ENCODE measurements at regions not wholly inside any gene's neighbourhood (a gene's known extent, or its start where the extent isn't known, plus 50 kb on each side); places are given as distances from the start of the nearest gene placed in this dataset.

DNA sequence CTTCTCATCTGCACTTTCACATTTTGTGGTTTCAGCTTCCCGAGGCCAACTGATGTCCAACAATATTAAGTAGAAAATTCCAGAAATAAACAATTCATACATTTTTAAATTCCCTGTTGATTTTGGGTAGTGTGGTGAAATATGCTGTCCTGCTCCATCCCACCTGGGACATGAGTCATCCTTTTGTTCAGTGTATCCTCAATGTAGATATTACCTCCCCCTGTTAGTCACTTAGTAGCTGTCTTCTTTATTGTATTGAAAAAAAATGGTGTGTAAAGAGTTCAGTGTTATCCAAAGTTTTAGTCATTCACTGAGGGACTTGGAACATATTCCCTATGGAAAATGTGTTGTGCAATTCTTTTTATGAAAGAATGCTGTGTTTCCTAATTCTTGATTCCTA is 348.1 kb downstream of the SOCS6 start:
- TF ChIP-seq, protein P1, sequence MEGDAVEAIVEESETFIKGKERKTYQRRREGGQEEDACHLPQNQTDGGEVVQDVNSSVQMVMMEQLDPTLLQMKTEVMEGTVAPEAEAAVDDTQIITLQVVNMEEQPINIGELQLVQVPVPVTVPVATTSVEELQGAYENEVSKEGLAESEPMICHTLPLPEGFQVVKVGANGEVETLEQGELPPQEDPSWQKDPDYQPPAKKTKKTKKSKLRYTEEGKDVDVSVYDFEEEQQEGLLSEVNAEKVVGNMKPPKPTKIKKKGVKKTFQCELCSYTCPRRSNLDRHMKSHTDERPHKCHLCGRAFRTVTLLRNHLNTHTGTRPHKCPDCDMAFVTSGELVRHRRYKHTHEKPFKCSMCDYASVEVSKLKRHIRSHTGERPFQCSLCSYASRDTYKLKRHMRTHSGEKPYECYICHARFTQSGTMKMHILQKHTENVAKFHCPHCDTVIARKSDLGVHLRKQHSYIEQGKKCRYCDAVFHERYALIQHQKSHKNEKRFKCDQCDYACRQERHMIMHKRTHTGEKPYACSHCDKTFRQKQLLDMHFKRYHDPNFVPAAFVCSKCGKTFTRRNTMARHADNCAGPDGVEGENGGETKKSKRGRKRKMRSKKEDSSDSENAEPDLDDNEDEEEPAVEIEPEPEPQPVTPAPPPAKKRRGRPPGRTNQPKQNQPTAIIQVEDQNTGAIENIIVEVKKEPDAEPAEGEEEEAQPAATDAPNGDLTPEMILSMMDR (IDR thresholded peaks at IDR 0.05) = no peak
- TF ChIP-seq CREB1 (CRISPR knock-in tag; IDR thresholded peaks at IDR 0.05) (no peak), KAT7 (CRISPR knock-in tag; IDR thresholded peaks at IDR 0.05; ENCODE audit: borderline replicate concordance) (no peak)
